ENCODE measurements at regions not wholly inside any gene's neighbourhood (a gene's known extent, or its start where the extent isn't known, plus 50 kb on each side); places are given as distances from the start of the nearest gene placed in this dataset.
A peak's percentile ranks its signal among the peaks of the same experiment; 100 is the strongest.

DNA sequence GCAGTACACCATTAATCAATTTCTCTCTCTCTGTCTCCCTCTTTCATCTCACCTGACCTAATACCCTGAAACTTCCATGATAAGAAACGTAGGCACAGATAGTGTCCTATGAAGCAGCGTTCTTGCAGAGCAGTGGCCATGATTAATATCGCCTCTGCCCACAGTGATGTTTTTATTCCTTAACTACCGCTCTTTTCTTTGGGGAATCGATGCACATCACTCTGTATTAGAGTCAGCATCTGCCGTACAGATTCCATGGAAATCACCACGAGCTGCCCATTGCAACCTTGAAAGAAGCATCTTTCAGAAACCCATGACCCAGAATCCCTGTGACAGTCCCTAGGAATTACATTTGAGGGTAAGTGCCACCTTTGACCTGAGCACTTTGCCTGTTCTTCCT lies 152.0 kb upstream of the ECI2 start:
- H3K36me3 ChIP-seq, result no peaks in the 10 kb centered on the region
- TF ChIP-seq CTCF (IDR thresholded peaks at IDR 0.05), result no peak
- DNase-seq (no peak), ATAC-seq (no peak)
- no peak overlapping the region for H3K27ac ChIP-seq
- no peak overlapping the region for H3K4me3 ChIP-seq
- 72 to 80% methylated on average over 7 of the region's 7 CpGs for WGBS, 2 donors
- H3K27me3 ChIP-seq, result peaks cover 0 to 3% (median 0%) of the 10 kb centered on the region in 7 donors
- intact Hi-C loops (cut with DNase I), result no loop called here
- no peaks in the 10 kb centered on the region for H3K9me3 ChIP-seq
- H3K4me1 ChIP-seq, result peaks cover 0 to 15% (median 8%) of the 10 kb centered on the region in 9 donors

- ATAC-seq (no peak), DNase-seq (no peak)
- Histone ChIP-seq H3K9me3 (no peaks in the 10 kb centered on the region), H3K27ac (no peak overlapping the region), H3K36me3 (no peaks in the 10 kb centered on the region), H3K4me1 (peaks cover 0 to 19% (median 8%) of the 10 kb centered on the region in 9 donors), H3K4me3 (no peak overlapping the region), H3K27me3 (peaks cover 0 to 16% (median 0%) of the 10 kb centered on the region in 7 donors)
- no peak for TF ChIP-seq CTCF (IDR thresholded peaks at IDR 0.05)
- 83 to 85% methylated on average over 4 of the region's 4 CpGs for WGBS, 2 donors
- intact Hi-C loops (cut with DNase I), result no loop called here
These were observed 147.6 kb upstream of the ECI2 start for GRCh38 chr6:4282926-4283325.

GRCh38 chr6:4281341-4282293 lies 146.2 kb upstream of the ECI2 start:
- H3K27me3 ChIP-seq, result peaks cover 0 to 16% (median 0%) of the 10 kb centered on the region in 7 donors
- DNase-seq (peak; percentile 38), ATAC-seq (peak; percentile 72 to 95 (median 83))
- WGBS, 2 donors, result 28 to 36% methylated on average over 46 of the region's 46 CpGs
- peak in 8 of 9 donors; percentile 13 to 68 (median 55) for TF ChIP-seq CTCF (IDR thresholded peaks at IDR 0.05)
- no peaks in the 10 kb centered on the region for H3K9me3 ChIP-seq
- intact Hi-C loops (cut with DNase I), result no loop called here
- no peaks in the 10 kb centered on the region for H3K36me3 ChIP-seq
- no peak overlapping the region for H3K27ac ChIP-seq
- peaks cover 0 to 10% (median 5%) of the 10 kb centered on the region in 9 donors for H3K4me1 ChIP-seq
- H3K4me3 ChIP-seq, result peak overlapping the region in 9 of 10 donors; percentile 21 to 53 (median 47)

DNA sequence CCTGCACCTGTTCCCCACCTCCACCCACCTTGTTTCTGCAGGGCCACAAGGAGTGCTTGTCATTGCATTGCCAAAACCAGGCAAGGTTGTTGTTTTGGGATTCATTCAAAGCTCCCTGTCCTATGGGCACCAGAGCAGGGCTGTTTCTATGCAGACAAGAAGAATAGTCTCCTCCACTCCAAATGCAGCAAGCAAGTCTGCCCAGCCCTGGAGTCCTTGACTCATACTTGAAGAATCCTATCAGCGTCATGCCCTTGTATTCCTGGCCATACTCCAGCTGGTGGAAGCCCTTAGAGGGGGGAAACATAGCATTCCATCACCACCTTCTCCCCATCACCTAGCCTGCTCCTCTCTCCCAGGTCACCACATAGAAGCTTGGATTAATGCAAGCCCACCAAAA lies 145.3 kb upstream of the ECI2 start:
- H3K9me3 ChIP-seq, result no peaks in the 10 kb centered on the region
- no peak overlapping the region for H3K27ac ChIP-seq
- H3K27me3 ChIP-seq, result peaks cover 0 to 16% (median 0%) of the 10 kb centered on the region in 7 donors
- ATAC-seq (peak in 3 of 8 donors; percentile 61 to 79 (median 67)), DNase-seq (no peak)
- TF ChIP-seq CTCF (IDR thresholded peaks at IDR 0.05), result no peak
- WGBS, 2 donors, result 33 to 49% methylated on average over 1 of the region's 1 CpG
- H3K36me3 ChIP-seq, result no peaks in the 10 kb centered on the region
- H3K4me3 ChIP-seq, result no peak overlapping the region
- intact Hi-C loops (cut with DNase I), result no loop called here
- H3K4me1 ChIP-seq, result peaks cover 0 to 10% (median 5%) of the 10 kb centered on the region in 9 donors

Measured in heart right ventricle (tissue), 16 donors.